K562 (cell line): ENCODE measurements at regions not wholly inside any gene's neighbourhood (a gene's known extent, or its start where the extent isn't known, plus 50 kb on each side); places are given as distances from the start of the nearest gene placed in this dataset.
"Not testable (repeated sequence)": the region's sequence is repeated elsewhere in the genome, so short reads cannot be mapped to it uniquely, and the experiment has no call there.

Experiments used
- CTCF ChIP-seq, 3 experiments: IDR thresholded peaks in 2 of 3; conservative IDR thresholded peaks in 1 of 3; 2 replicates each; pipeline ENCODE4 v1.5.1; 2011 to 2012; ENCODE audit warnings: low read length in 3 of 3, mild to moderate bottlenecking in 3 of 3, control low read depth in 2 of 3, improper control_type of control experiment in 1 of 3, inconsistent platforms in 1 of 3, low read depth in 1 of 3, mixed read lengths in 1 of 3, moderate library complexity in 1 of 3; ENCODE audit not compliant: insufficient read depth in 2 of 3
- RBM39 ChIP-seq: fragments of 200-400 bp; formaldehyde crosslinking; optimal IDR thresholded peaks from 2 replicates; pipeline ENCODE3; 2018; ENCODE audit warnings: low read depth, low read length

GRCh38 chr4:17018621-17019020 is 120.2 kb upstream of the LDB2 start:
- TF ChIP-seq CTCF (IDR thresholded peaks at IDR 0.05 in 2 of 3, conservative IDR thresholded peaks at IDR 0.05 in 1 of 3; ENCODE audit: insufficient read depth in 2 of 3, low read depth in 1 of 3, low read length in 3 of 3); RBM39: not testable (repeated sequence)
